Astrocyte of the spinal cord (primary cell): ENCODE measurements at regions not wholly inside any gene's neighbourhood (a gene's known extent, or its start where the extent isn't known, plus 50 kb on each side); places are given as distances from the start of the nearest gene placed in this dataset.

Experiments
- DNase-seq: peaks from one replicate; pipeline ENCODE4 v3.0.0; 2011; ENCODE audit warnings: low read depth, low spot score
- H3K4me3 ChIP-seq: 2 replicates; pipeline ENCODE4 v1.5.1; 2011; ENCODE audit warnings: low read depth, mild to moderate bottlenecking, low read length, moderate library complexity
- in situ Hi-C: cut with HindIII; loops from 2 replicates; pipeline ENCODE4 v1.10.0; 2017; ENCODE audit warnings: low sequenced_read_pairs
- TF ChIP-seq, protein P1 (sequence below): IDR thresholded peaks from 2 replicates; pipeline ENCODE4 v1.5.1; 2012; ENCODE audit warnings: low read depth, mild to moderate bottlenecking, low read length, inconsistent platforms

DNA sequence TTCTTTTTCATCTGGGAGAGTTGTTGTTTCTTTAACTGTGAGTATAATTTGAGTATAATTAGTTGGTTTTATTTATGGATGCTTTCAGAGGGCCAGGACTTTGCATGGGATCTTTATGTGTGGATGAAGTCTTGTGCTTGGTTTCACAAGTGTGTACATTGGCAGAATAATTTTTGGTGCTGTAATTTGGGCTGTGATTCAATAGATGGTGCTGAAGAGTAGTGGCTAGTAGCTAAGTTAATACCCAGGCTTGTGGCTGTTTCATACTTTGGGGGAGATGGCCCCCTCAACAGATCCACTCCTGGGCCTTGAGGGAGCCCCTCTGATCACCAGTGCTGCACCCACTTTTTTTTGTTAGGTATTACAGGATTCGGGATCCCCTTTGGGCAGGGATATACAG lies 1142.4 kb downstream of the SLITRK1 start:
- TF ChIP-seq, protein P1, sequence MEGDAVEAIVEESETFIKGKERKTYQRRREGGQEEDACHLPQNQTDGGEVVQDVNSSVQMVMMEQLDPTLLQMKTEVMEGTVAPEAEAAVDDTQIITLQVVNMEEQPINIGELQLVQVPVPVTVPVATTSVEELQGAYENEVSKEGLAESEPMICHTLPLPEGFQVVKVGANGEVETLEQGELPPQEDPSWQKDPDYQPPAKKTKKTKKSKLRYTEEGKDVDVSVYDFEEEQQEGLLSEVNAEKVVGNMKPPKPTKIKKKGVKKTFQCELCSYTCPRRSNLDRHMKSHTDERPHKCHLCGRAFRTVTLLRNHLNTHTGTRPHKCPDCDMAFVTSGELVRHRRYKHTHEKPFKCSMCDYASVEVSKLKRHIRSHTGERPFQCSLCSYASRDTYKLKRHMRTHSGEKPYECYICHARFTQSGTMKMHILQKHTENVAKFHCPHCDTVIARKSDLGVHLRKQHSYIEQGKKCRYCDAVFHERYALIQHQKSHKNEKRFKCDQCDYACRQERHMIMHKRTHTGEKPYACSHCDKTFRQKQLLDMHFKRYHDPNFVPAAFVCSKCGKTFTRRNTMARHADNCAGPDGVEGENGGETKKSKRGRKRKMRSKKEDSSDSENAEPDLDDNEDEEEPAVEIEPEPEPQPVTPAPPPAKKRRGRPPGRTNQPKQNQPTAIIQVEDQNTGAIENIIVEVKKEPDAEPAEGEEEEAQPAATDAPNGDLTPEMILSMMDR: peak; percentile 34
- no peak overlapping the region for H3K4me3 ChIP-seq
- no peak for DNase-seq
- in situ Hi-C loops: no loop called here

DNA sequence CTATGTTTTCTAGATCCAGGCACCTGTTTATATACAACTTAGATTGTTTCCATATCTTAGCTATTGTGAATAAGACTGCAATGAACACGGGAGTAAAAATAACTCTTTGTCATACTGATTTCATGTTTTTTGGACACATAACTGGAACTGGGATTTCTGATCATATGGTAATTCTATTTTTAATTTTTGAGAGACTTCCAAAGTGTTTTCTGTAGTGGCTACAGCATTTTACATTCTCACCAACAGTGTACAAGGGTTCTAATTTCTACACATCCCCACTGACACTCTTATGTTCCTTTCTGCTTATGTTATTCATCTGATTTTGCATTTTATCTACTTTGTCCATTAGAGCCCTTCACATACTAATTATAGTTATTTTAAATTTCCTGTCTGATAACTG lies 1152.9 kb downstream of the SLITRK1 start:
- in situ Hi-C loops: no loop called here
- DNase-seq: no peak
- no peak overlapping the region for H3K4me3 ChIP-seq
- TF ChIP-seq, protein P1: no peak

DNA sequence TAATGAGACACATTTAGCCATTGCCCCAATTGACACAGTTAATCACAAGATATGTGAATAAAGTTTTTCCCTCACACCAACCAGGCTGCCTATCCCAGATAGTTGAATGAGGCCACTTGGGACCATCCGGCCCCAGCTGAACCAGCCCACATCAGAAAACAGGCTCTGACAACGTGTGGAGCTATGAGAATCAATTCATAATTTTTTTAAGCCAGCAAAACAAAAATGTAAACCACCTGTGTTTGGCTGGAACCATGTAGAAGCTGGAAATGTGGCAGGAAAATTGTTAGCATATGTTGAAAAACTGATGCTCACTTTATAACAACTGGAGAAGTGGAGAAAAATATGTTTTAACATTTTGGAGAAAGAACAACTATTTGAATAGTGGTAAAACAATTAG lies 1161.3 kb downstream of the SLITRK1 start:
- no peak overlapping the region for H3K4me3 ChIP-seq
- TF ChIP-seq, protein P1: no peak
- DNase-seq: no peak
- in situ Hi-C loops: no loop called here

DNA sequence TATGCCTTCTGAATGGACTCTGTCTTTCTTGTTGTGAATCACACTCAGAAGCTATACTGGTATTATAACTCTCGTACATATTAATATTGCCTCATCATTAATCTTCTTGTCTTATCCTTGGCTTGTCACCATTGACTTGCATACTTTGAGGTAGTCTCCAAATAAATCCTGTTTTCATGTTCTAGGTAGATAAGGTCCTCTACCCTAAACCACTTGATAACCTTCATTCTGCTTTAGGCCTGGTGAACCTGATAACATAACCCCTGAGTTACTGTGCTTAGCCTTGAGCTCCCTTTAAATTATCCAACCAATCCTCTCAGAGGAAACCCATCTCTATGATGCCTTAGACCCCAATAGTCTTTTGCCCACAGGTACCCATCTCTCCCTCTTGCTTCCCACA lies 1162.3 kb downstream of the SLITRK1 start:
- TF ChIP-seq, protein P1: no peak
- no peak overlapping the region for H3K4me3 ChIP-seq
- in situ Hi-C loops: no loop called here
- no peak for DNase-seq

DNA sequence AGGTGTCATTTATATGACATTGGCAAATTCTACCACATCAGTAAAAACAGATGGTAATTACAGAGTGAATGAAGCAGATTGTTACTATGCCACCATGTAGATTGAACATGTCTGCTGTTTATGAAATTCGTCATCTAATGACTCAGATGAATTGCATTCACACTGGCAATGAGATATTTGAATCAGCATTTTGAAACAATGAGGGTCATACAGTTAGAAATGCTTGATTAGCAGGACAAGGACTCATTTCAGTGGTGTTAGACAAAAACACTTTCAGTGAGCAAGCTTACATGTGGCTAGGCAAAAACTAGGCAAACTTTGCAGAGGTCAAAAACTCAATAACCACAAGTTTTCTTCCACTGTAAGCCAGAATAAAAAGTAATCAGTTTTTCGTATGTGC lies 1165.0 kb downstream of the SLITRK1 start:
- H3K4me3 ChIP-seq: no peak overlapping the region
- in situ Hi-C loops: no loop called here
- DNase-seq: peak; percentile 63

DNA sequence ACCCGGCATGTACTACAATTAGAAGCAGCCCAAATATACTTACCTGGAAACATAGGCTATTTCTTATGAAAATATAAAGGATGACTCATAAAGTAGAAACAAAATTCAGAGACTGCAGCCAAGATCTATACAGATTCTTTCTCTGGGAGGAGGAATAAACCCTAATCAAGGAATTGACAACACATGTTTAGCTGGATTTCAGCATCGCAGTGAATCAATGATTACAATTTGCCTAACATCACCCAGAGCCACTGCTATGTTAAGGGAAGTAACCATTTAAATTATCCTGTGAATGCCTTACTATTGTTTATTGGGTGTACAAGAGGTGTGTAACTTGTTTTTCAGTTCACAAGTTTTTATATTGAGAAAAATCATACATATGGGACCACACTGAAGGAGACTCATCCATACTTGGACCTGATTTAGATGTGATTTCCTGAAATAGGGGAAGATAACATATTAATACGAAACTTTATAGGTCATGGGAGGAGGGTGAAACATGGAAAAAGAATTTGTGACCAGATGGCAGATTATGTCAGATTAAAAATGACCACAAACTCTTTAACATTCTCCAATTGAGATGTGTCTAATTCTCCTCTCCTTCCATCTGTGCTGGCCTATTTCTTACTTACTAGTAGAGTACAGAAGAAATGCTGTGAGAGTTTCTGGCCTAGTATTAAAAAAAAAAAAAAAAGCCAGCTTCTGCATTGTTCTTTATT lies 1168.4 kb downstream of the SLITRK1 start:
- DNase-seq: peak; percentile 22
- in situ Hi-C loops: no loop called here

More for the DNA sequence above, 1165.0 kb downstream of the SLITRK1 start:
- TF ChIP-seq, protein P1: no peak

More for the DNA sequence above, 1168.4 kb downstream of the SLITRK1 start:
- H3K4me3 ChIP-seq: no peak overlapping the region
- TF ChIP-seq, protein P1: no peak
